ENCODE measurements at regions not wholly inside any gene's neighbourhood (a gene's known extent, or its start where the extent isn't known, plus 50 kb on each side); places are given as distances from the start of the nearest gene placed in this dataset.

GRCh38 chr6:165804331-165805066 lies 141.5 kb upstream of the PDE10A start:
- DNase-seq = peak in 4 of 58 donors; percentile 10 to 28 (median 13)

- no peak for DNase-seq
Measured at GRCh38 chr6:165800337-165800736, 137.3 kb upstream of the PDE10A start.

GRCh38 chr6:165799391-165800153 lies 136.5 kb upstream of the PDE10A start:
- no peak for DNase-seq

GRCh38 chr6:165798991-165799390 lies 135.9 kb upstream of the PDE10A start:
- no peak for DNase-seq

- no peak for DNase-seq
Measured at GRCh38 chr6:165794179-165794601, 131.1 kb upstream of the PDE10A start.

- no peak for DNase-seq
Measured at GRCh38 chr6:165793287-165793825, 130.3 kb upstream of the PDE10A start.

- DNase-seq = no peak
Measured at GRCh38 chr6:165791876-165792437, 128.9 kb upstream of the PDE10A start.

- no peak for DNase-seq
Measured at GRCh38 chr6:165791306-165791705, 128.3 kb upstream of the PDE10A start.

GRCh38 chr6:165782812-165783211 lies 119.8 kb upstream of the PDE10A start:
- no peak for DNase-seq

- no peak for DNase-seq
Measured at GRCh38 chr6:165782134-165782533, 119.1 kb upstream of the PDE10A start.

GRCh38 chr6:165777680-165778079 lies 114.6 kb upstream of the PDE10A start:
- DNase-seq = no peak

GRCh38 chr6:165776691-165777090 lies 113.7 kb upstream of the PDE10A start:
- no peak for DNase-seq

- no peak for DNase-seq
Measured at GRCh38 chr6:165775721-165776120, 112.7 kb upstream of the PDE10A start.

GRCh38 chr6:165774903-165775601 lies 112.0 kb upstream of the PDE10A start:
- DNase-seq = no peak

GRCh38 chr6:165770397-165771082 lies 107.5 kb upstream of the PDE10A start:
- no peak for DNase-seq

GRCh38 chr6:165769884-165770283 lies 106.8 kb upstream of the PDE10A start:
- no peak for DNase-seq

- DNase-seq = no peak
Measured at GRCh38 chr6:165769401-165769800, 106.4 kb upstream of the PDE10A start.

- no peak for DNase-seq
Measured at GRCh38 chr6:165768961-165769360, 105.9 kb upstream of the PDE10A start.

GRCh38 chr6:165767228-165767627 lies 104.2 kb upstream of the PDE10A start:
- no peak for DNase-seq

- DNase-seq = no peak
Measured at GRCh38 chr6:165766457-165766856, 103.4 kb upstream of the PDE10A start.

- no peak for DNase-seq
Measured at GRCh38 chr6:165766026-165766425, 103.0 kb upstream of the PDE10A start.
